HCEC 1CT (cell line): ENCODE measurements at regions not wholly inside any gene's neighbourhood (a gene's known extent, or its start where the extent isn't known, plus 50 kb on each side); places are given as distances from the start of the nearest gene placed in this dataset.

ENCODE experiments used
- DNase-seq: peaks from one replicate; pipeline ENCODE4 v3.0.0-alpha.2; 2017

GRCh38 chr5:32990593-32991420 is 279.7 kb downstream of the NPR3 start:
- no peak for DNase-seq

DNA sequence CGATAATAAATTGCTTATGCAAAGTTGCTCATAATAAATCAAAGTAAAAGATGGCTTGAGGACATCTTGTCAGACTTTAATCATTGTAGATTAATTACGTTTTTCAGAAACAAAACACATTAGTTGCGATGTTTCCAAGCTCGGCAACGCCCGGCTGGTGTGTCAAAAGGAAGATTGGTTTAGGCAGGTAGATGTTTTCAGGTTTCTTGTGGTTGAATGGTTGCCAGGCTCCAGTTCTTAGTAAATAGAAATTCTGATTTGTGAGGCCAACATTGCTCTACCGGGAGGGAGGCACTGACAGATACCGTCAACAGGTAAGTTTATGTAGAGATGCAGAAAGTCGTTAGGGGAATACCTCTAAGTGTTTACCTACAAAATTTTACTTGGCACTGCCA is 280.3 kb downstream of the NPR3 start:
- no peak for DNase-seq

DNA sequence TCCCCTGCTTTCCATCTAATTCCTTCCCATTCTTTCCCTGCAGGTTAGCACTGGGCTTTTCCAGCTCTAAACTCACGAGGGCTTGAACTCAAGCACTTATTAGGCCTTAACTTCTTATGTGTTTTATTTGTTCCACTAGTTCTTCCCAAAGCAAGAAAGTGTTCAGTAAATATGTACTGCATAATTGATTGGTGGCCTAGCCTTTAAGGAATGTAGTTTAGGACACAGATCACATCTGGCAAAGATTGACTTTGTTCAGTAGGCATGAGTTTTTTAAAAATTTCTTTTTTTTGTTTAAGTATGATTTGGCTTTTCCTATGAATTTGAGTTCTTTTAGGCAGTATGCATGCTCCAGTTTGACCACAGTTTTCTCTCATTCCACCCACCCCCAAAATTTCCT is 285.2 kb downstream of the NPR3 start:
- no peak for DNase-seq

- no peak for DNase-seq
Observed at GRCh38 chr5:33008751-33009418, 297.8 kb downstream of the NPR3 start.

DNA sequence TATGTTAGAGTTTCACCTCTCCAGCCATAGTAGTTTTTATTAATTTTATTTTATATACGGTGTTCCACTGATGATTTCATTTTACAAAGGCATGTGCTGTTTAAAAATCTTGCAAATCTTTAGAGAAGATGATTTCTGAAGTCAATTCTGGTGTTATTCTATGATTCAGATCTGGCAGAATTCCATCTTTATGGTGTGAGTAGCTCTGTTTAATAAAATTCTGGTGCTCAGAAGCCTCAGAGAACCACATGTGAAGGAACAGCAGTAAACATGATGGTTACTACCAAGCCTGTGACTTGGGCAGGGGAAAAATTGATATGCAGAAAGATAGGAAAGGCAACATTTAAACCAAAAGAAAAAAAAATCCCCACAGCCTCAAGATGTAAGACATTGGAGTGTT is 299.7 kb downstream of the NPR3 start:
- peak; percentile 29 for DNase-seq

DNA sequence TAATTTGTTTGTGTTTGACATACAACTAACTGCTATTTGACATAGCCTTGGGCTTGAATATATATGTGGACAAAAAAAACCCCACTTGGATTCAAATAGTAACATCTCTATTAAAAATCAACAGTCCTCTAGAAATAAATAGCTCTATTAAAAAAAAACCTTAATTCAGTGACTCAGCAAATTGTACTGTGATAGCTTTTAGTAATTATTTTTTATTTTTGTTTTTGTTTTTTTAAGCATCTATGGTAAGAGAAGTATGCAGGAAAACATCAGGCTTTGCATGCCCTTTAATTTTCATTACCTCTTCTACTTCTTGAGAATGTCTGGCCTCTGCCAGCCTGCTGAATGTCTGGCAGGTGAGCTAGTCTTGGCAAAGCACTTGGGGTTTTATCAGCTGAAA is 300.7 kb downstream of the NPR3 start:
- DNase-seq = no peak

DNA sequence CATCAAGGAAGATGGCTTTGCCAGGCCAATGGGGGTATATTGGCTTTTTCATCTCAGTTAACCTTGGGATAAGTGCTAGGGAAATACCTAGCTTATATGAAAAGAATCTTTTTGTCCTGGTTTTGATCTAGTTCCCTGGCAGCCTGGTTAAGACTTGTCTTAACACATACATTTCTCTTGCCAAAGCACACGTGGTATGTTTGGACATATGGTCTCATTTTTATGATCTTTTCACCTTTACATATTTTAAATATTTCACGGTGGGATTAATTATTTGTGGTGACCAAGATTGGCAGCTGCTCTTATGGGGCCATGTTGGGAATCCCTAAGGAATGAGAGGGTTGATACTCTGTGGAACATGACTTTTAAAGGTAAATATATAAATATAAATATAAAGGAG is 312.5 kb downstream of the NPR3 start:
- DNase-seq = peak; percentile 7

DNA sequence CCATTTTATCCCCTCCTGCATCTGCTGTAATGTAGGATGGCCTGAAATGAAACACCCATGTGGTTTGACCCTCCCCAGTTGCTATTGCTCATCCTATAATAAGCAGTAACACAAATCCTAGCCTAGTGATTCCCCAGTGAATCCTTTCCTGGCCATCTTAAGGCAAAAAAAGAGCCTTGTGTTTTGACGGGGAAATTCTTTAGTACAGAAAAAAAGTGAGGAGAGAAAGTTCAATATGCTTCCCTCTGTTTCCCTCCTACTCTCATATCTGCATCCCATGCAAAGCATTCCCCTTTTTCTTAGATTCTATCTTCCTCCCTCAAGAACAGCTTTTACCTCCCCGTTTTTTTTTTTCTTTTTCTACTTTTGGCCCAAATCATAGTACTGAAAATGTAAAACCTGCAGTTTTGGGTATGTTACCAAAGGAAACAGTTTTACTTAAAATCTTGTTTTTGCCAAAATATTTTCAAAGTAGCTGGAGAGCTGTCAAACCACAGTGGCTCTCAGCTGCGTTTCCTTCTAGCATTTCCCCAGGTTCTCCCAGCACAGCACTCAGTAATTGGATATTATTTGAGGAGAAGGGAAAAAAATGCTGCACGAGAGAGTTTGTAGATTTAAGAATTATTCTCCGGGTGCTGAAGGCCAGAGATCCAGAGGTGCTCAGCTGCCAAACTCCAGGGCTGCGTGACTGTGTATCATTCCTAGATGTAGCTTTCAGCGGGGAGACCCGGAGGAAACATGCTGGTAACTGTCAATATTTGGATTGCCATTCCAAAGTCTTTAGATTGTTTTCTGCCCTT is 321.4 kb downstream of the NPR3 start:
- no peak for DNase-seq

- no peak for DNase-seq
Observed at GRCh38 chr5:33033516-33033915, 322.4 kb downstream of the NPR3 start.

DNA sequence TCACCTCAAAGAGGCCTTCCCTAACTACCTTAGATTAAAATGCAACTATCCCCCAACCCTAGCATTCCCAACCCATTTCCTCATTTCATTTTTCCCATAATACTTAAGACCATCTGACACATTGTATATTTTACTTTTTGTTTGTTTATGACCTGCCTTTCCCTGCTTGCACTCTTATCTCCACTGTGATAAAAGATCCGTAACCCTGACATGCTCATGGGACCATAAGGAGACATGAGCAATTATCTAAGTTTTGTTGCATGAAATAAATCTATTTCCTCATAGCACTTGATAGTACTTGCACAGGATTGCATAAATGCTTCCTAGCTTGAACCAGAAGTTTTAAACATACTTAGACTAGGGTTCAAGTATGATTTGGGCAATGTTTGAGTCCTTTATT is 323.7 kb downstream of the NPR3 start:
- DNase-seq = no peak

GRCh38 chr5:33035851-33036527 is 324.9 kb downstream of the NPR3 start:
- DNase-seq = no peak

- DNase-seq = no peak
Observed at GRCh38 chr5:33037076-33037475, 326.0 kb downstream of the NPR3 start.

GRCh38 chr5:33041586-33041985 is 330.5 kb downstream of the NPR3 start:
- no peak for DNase-seq

GRCh38 chr5:33043343-33043997 is 332.3 kb downstream of the NPR3 start:
- no peak for DNase-seq

DNA sequence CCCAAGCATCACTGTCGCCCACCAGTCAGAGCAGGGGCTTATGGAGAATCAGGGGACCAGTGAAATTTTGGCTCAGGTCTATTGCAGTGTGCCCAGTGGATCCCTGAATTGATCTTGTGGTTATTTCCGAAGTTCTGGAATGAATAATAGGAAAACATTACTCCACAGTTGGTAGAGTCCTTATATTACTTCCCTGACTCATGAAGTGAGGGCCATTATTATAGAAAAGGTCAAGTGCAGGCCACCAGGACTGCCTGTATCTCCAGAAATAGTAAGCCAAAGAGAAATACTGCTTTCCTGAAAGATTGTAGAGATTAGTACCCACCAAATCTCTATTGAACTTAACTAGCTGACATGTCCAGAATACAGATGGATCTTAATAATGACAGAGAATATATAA is 335.0 kb downstream of the NPR3 start:
- peak; percentile 48 for DNase-seq

DNA sequence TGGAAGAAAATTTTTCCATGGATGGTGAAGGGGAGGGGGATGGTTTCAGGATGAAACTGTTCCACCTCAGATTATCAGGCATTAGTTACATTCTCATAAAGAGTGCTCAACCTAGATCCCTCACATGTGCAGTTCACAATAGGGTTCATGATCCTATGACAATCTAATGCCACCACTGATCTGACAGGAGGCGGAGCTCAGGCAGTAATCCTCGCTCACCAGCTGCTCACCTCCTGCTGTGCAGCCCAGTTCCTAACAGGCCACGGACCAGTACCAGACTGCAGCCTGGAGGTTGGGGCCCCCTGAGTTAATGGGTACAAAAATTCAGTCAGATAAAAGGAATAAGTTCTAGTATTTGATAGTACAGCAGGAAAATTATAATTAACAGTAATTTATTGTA is 337.2 kb downstream of the NPR3 start:
- no peak for DNase-seq

GRCh38 chr5:33049298-33049697 is 338.2 kb downstream of the NPR3 start:
- peak; percentile 47 for DNase-seq

- DNase-seq = peak; percentile 97
Observed at GRCh38 chr5:33049842-33050241, 338.7 kb downstream of the NPR3 start.

DNA sequence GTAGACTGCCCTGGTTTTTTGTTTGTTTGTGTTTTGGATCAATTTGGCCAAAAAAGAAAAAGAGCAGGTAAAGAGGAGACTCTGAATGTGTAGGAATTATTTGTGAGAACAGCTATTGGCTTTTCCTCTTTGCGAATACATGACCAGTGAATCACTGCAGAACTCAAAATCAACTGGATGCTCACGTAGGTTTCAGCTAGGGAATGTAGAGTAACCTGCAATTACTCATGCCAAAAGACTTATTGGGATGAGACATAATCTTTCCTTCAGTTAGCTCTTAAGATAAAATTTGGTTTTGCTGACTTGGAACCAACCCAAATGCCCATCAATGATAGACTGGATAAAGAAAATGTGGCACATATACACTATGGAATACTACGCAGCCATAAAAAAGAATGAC is 348.0 kb downstream of the NPR3 start:
- no peak for DNase-seq

DNA sequence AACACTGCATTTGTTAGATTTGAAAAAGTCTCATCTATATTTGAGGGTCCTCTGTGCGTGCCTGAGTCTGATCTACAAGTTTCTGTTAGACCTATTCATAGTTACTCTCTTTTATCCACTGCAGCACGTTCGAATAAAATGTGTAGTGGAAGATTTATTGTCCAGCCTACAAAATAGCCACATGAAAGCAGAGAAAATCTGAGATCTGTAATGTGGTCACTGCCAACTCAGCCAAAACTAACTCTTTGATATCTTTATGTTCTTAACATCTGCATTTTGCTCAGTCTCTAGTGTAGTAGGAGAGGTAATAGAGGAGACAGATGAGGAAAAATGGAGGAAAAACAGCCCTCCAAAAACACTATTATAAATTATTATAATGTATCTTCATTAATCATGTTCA is 354.0 kb downstream of the NPR3 start:
- no peak for DNase-seq

GRCh38 chr5:33067291-33067690 is 356.2 kb downstream of the NPR3 start:
- peak; percentile 53 for DNase-seq

DNA sequence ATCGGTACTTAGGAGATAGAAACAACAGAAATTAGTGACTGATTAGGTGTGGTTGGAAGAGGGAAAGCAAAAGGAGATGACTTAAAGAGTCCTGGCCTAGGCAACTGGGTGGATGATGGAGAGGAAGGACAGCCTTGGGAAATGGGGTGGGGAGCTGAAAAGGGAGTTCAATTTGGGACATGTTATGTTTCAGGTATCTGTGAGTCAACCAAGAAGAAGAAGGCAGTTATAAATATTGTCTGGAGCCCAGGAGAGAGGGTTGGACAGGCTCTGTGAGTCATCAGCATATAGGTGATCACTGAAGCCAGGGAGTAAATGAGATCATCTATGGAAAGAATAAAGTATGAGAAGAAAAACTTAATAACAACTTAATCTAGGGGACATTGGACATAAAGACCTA is 357.7 kb downstream of the NPR3 start:
- DNase-seq = no peak

DNA sequence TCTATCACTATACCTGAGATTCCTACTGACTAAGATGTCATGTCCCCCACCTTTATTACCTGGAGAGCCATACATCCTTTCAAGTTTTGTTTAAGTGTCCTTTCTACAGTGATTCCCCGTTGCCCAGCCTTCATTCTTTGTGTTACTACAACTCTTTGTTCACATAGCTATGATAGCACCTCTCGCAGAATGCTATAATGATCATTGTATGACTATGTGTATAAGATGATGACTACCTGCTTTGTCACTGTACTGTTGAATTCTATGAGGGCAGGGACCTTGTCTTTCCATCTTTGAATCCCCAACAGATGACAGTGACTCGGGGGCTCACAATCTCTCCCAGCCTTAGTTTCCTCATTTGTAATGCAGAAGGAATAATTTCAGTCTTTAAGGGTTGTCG is 361.2 kb downstream of the NPR3 start:
- DNase-seq = no peak
